Right lobe of liver (tissue), 6 donors: ENCODE measurements at regions not wholly inside any gene's neighbourhood (a gene's known extent, or its start where the extent isn't known, plus 50 kb on each side); places are given as distances from the start of the nearest gene placed in this dataset.

Source experiments
- ATAC-seq, 4 donors: fragments of 200-7000 bp; cut with Tn5 transposase; one replicate each; pipeline ENCODE4 v1.9.1; 2020; ENCODE audit warnings: mild to moderate bottlenecking in 4 of 4, moderate library complexity in 4 of 4
- DNase-seq, 3 donors: peaks; one replicate each; pipeline ENCODE4 v3.0.0-alpha.2; 2020
- H3K27ac ChIP-seq, 3 donors: fragments of 200-600 bp; one replicate each; pipeline ENCODE4 v1.8.0; 2022
- H3K27me3 ChIP-seq, 2 donors: fragments of 200-600 bp; one replicate each; pipeline ENCODE4 v1.8.0; 2022
- H3K36me3 ChIP-seq, 4 donors: fragments of 200-600 bp; sonication (generic) in 1 of 4; one replicate each; pipeline versions ENCODE4 v1.5.1 to v1.8.0; 2017 to 2022; ENCODE audit warnings: control low read depth in 1 of 4
- H3K4me1 ChIP-seq, 4 donors: fragments of 200-600 bp; sonication (generic) in 1 of 4; one replicate each; pipeline versions ENCODE4 v1.5.1 to v1.8.0; 2017 to 2022; ENCODE audit warnings: control low read depth in 1 of 4
- H3K4me3 ChIP-seq, 3 donors: fragments of 200-600 bp; one replicate each; pipeline ENCODE4 v1.8.0; 2022
- H3K9me3 ChIP-seq, 4 donors: fragments of 200-600 bp; sonication (generic) in 1 of 4; one replicate each; pipeline versions ENCODE4 v1.5.1 to v1.8.0; 2017 to 2022; ENCODE audit warnings: control low read depth in 1 of 4
- CTCF ChIP-seq, 4 donors: fragments of 200-600 bp in 3 of 4; fragments of 450-650 bp in 1 of 4; IDR thresholded peaks; one replicate each; pipeline versions ENCODE4 v1.5.1 to v1.8.0; 2016 to 2022; ENCODE audit warnings: antibody characterized with exemption in 4 of 4, mild to moderate bottlenecking in 2 of 4
- POLR2A ChIP-seq: fragments of 450-650 bp; IDR thresholded peaks from one replicate; pipeline ENCODE4 v1.6.1; 2017; ENCODE audit warnings: antibody characterized with exemption, mild to moderate bottlenecking
- WGBS: methylation state at CpG from one replicate; pipeline ENCODE4 v1.1.6; 2018; ENCODE audit warnings: low coverage, low lambda C conversion rate; ENCODE audit not compliant: insufficient coverage; ENCODE audit errors: missing lambda C conversion rate; 5-methylcytosine and 5-hydroxymethylcytosine counted together
- intact Hi-C, 2 donors: fragments of 100-400 bp; cut with DNase I; formaldehyde crosslinking; loops; one replicate each; pipeline versions ENCODE4 v1.11.2 to v1.14.1; 2022
- donor health status: DM: no; HTN: yes; CAD: no.
- donor health status: DM: no; HTN: no; CAD: no.
- donor health status: DM: no; HTN: no; CAD: no.
- donor health status: DM: no; HTN: yes; CAD: no.
- donor health status: DM: no; HTN: yes; CAD: no.

GRCh38 chr3:127035677-127036076 lies 52.8 kb downstream of the PLXNA1 start:
- ATAC-seq: peak; percentile 41 to 78 (median 64)
- Histone ChIP-seq H3K27me3 (no peaks in the 10 kb centered on the region), H3K4me3 (no peak overlapping the region), H3K36me3 (no peaks in the 10 kb centered on the region), H3K27ac (no peak overlapping the region), H3K9me3 (no peaks in the 10 kb centered on the region), H3K4me1 (no peaks in the 10 kb centered on the region)
- 89% methylated on average over 3 of the region's 10 CpGs for WGBS
- TF ChIP-seq CTCF (IDR thresholded peaks at IDR 0.05) (no peak), POLR2A (no peak)
- DNase-seq: peak in 2 of 3 donors; percentile 74 to 77
- intact Hi-C loops: no loop called here

DNA sequence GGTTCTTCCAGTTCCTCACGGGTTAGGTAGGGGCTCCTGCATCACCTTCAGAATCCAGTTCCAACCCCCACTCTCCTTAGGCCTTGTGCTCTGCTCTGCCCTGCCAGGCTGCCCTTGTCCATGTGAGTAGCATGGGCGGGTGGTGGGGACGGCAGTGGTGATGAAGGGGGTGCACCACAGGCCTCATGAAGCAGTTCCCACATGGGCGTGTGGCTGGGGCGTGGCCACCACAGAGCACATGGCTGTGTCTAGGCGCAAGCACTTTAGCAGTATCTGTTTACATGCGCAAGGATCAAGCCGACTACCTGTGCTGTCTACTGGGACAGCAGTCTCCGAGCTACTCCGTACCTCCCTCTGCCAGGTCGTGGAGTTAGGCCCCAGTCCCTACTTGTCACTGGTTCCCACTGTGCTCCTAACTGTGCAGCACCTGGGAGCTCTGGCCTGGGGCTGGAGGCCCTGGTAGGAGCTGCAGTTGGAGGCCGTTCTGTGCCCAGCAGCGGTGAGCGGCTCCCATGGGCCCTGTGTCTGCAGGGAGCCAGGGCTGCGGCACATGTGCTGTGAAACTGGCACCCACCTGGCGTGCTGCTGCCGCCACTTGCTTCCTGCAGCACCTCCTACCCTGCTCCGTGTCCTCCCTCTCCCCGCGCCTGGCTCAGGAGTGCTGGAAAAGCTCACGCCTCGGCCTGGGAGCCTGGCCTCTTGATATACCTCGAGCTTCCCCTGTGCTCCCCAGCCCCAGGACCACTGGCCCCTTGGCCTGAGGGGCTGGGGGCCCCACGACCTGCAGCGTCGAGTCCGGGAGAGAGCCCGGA lies 53.5 kb downstream of the PLXNA1 start:
- no peaks in the 10 kb centered on the region for H3K9me3 ChIP-seq
- H3K27me3 ChIP-seq: no peaks in the 10 kb centered on the region
- DNase-seq: peak in 2 of 3 donors; percentile 21 to 51
- 100% methylated on average over 5 of the region's 28 CpGs for WGBS
- intact Hi-C loops: no loop called here
- ATAC-seq: no peak
- TF ChIP-seq POLR2A (no peak), CTCF (IDR thresholded peaks at IDR 0.05) (no peak)
- no peaks in the 10 kb centered on the region for H3K4me1 ChIP-seq
- H3K4me3 ChIP-seq: no peak overlapping the region
- no peak overlapping the region for H3K27ac ChIP-seq
- H3K36me3 ChIP-seq: no peaks in the 10 kb centered on the region

DNA sequence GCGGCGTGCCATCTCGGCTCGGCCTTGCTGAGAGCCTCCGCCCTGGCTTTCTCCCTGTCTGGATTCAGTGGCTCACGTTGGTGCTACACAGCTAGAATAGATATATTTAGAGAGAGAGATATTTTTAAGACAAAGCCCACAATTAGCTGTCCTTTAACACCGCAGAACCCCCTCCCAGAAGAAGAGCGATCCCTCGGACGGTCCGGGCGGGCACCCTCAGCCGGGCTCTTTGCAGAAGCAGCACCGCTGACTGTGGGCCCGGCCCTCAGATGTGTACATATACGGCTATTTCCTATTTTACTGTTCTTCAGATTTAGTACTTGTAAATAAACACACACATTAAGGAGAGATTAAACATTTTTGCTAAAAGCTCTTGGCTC lies 54.1 kb downstream of the PLXNA1 start:
- no peaks in the 10 kb centered on the region for H3K27me3 ChIP-seq
- H3K27ac ChIP-seq: no peak overlapping the region
- TF ChIP-seq POLR2A: no peak
- no peak for TF ChIP-seq CTCF (IDR thresholded peaks at IDR 0.05)
- H3K4me3 ChIP-seq: no peak overlapping the region
- H3K36me3 ChIP-seq: no peaks in the 10 kb centered on the region
- H3K4me1 ChIP-seq: no peaks in the 10 kb centered on the region
- ATAC-seq: no peak
- 78% methylated on average over 2 of the region's 16 CpGs for WGBS
- intact Hi-C loops: no loop called here
- DNase-seq: peak in 1 of 3 donors; percentile 37
- H3K9me3 ChIP-seq: no peaks in the 10 kb centered on the region

DNA sequence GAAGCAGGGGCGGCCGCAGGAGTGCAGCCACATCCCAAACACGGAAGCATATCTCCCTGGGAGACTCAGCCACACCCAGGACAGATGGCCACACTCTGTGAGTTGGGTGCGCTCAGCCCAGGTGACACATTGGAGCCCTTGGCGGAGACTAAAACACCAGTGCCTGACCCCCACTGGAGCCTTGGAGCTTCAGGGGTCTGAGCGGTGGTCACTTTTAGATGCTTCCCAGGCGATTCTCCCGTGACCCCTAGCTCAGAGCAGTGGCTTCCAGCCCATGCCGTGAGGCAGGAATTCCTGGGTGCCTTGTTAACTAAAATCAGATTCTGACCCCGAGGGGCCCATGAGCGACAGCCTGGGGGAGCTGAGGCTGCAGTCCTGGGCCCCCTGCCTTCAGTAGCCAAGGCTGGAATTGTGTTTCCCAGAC lies 54.5 kb downstream of the PLXNA1 start:
- intact Hi-C loops: no loop called here
- DNase-seq (peak in 1 of 3 donors; percentile 44), ATAC-seq (no peak)
- WGBS: 93% methylated on average over 2 of the region's 11 CpGs
- Histone ChIP-seq H3K9me3 (no peaks in the 10 kb centered on the region), H3K36me3 (no peaks in the 10 kb centered on the region), H3K27me3 (no peaks in the 10 kb centered on the region), H3K4me3 (no peak overlapping the region), H3K4me1 (no peaks in the 10 kb centered on the region), H3K27ac (no peak overlapping the region)
- no peak for TF ChIP-seq CTCF (IDR thresholded peaks at IDR 0.05)
- TF ChIP-seq POLR2A: no peak
